PC-3 (cell line): ENCODE measurements at regions not wholly inside any gene's neighbourhood (a gene's known extent, or its start where the extent isn't known, plus 50 kb on each side); places are given as distances from the start of the nearest gene placed in this dataset.

ENCODE experiments used
- ATAC-seq: fragments of 200-7000 bp; cut with Tn5 transposase; 2 replicates; pipeline ENCODE4 v1.9.1; 2020; ENCODE audit warnings: mild to moderate bottlenecking, moderate library complexity
- BruUV-seq: library from RNA; stranded (reverse); fragments of 400-500 nt; replicated peaks from 2 replicates; lab custom pipeline; 2021; lab: Mats Ljungman, UMichigan
- CTCF ChIA-PET: fragments of 300-600 bp; sonication (Branson Sonifier 250); formaldehyde crosslinking; loops from one replicate; lab custom pipeline; 2022; ENCODE audit warnings: antibody characterized with exemption; lab: Charles Lee
- POLR2A ChIA-PET: fragments of 300-600 bp; sonication (Branson Sonifier 250); formaldehyde crosslinking; loops from one replicate; lab custom pipeline; 2022; ENCODE audit warnings: antibody characterized with exemption; ENCODE audit not compliant: unreplicated experiment; lab: Charles Lee
- DNase-seq: peaks from one replicate; pipeline ENCODE4 v3.0.0-alpha.2; 2015
- H2AFZ ChIP-seq: fragments of 300-600 bp; sonication (generic); 2 replicates; pipeline ENCODE4 v1.6.0; 2016; ENCODE audit warnings: antibody characterized with exemption, low read length
- H3F3A ChIP-seq: fragments of 300-600 bp; sonication (generic); one replicate; pipeline ENCODE4 v1.6.0; 2017; ENCODE audit warnings: antibody characterized with exemption, low read length, control low read depth, mild to moderate bottlenecking; ENCODE audit not compliant: unreplicated experiment
- H3K27ac ChIP-seq: fragments of 300-600 bp; sonication (generic); 2 replicates; pipeline ENCODE4 v1.5.1; 2016; ENCODE audit warnings: mild to moderate bottlenecking, low read length
- H3K27me3 ChIP-seq: fragments of 300-600 bp; sonication (generic); 2 replicates; pipeline ENCODE4 v1.6.1; 2016; ENCODE audit warnings: low read length, mixed read lengths
- H3K36me3 ChIP-seq: fragments of 300-600 bp; sonication (generic); 2 replicates; pipeline ENCODE4 v1.6.1; 2016; ENCODE audit warnings: low read depth, mixed run types, low read length, mixed read lengths
- H3K4me1 ChIP-seq: fragments of 300-600 bp; sonication (generic); 2 replicates; pipeline ENCODE4 v1.5.1; 2016; ENCODE audit warnings: low read length; ENCODE audit not compliant: insufficient read depth
- H3K4me2 ChIP-seq: fragments of 300-600 bp; sonication (generic); 2 replicates; pipeline ENCODE4 v1.6.0; 2016; ENCODE audit warnings: low read length
- H3K4me3 ChIP-seq: fragments of 300-600 bp; sonication (generic); 2 replicates; pipeline ENCODE4 v1.5.1; 2016; ENCODE audit warnings: mild to moderate bottlenecking, low read length, mixed read lengths
- H3K79me2 ChIP-seq: fragments of 300-600 bp; sonication (generic); 2 replicates; pipeline ENCODE4 v1.6.1; 2017; ENCODE audit warnings: low read length, mixed read lengths
- H3K9ac ChIP-seq: fragments of 300-600 bp; sonication (generic); 2 replicates; pipeline ENCODE4 v1.6.0; 2016; ENCODE audit warnings: mild to moderate bottlenecking, low read length
- H3K9me2 ChIP-seq: fragments of 300-600 bp; sonication (generic); replicated peaks from 2 replicates; pipeline ENCODE4 v1.6.1; 2016; ENCODE audit warnings: mixed run types, low read length, mixed read lengths
- H3K9me3 ChIP-seq: fragments of 300-600 bp; sonication (generic); 2 replicates; pipeline ENCODE4 v1.6.1; 2016; ENCODE audit warnings: low read length, mixed read lengths
- H4K20me1 ChIP-seq: fragments of 300-600 bp; sonication (generic); 2 replicates; pipeline ENCODE4 v1.6.1; 2016; ENCODE audit warnings: low read length, mixed read lengths
- CTCF ChIP-seq: fragments of 300-600 bp; sonication (generic); conservative IDR thresholded peaks from 2 replicates; pipeline ENCODE4 v1.5.1; 2017; ENCODE audit warnings: antibody characterized with exemption, low read depth, mild to moderate bottlenecking, low read length
- EZH2 ChIP-seq: fragments of 300-600 bp; sonication (generic); IDR thresholded peaks from one replicate; pipeline ENCODE4 v1.6.1; 2017; ENCODE audit warnings: antibody characterized with exemption, mild to moderate bottlenecking, low read length; ENCODE audit not compliant: unreplicated experiment
- EZH2phosphoT487 ChIP-seq: fragments of 300-600 bp; sonication (generic); IDR thresholded peaks from 2 replicates; pipeline ENCODE4 v1.6.1; 2018; ENCODE audit warnings: mild to moderate bottlenecking, antibody characterized with exemption, low read length, borderline replicate concordance
- intact Hi-C: fragments of 100-400 bp; cut with micrococcal nuclease; formaldehyde crosslinking; loops from 2 replicates; pipeline ENCODE4 v1.9.0; 2023

GRCh38 chr6:22929311-22929985, 360.1 kb downstream of the HDGFL1 start:
- H3F3A ChIP-seq, result no peaks in the 10 kb centered on the region
- no peak for TF ChIP-seq CTCF
- no peak for TF ChIP-seq EZH2
- TF ChIP-seq EZH2phosphoT487, result no peak
- no peaks in the 10 kb centered on the region for H3K27me3 ChIP-seq
- H3K79me2 ChIP-seq, result no peaks in the 10 kb centered on the region
- H3K36me3 ChIP-seq, result no peaks in the 10 kb centered on the region
- no peak overlapping the region for H3K27ac ChIP-seq
- H4K20me1 ChIP-seq, result no peaks in the 10 kb centered on the region
- H3K9me3 ChIP-seq, result no peaks in the 10 kb centered on the region
- DNase-seq (no peak), ATAC-seq (no peak)
- no peak overlapping the region for H3K9ac ChIP-seq
- ChIA-PET POLR2A (no interaction called here), CTCF (interaction anchor here (1.0 kb wide), 1 partner anchor 22 kb away, joined by 3 read pairs; no protein-coding TSS in a partner anchor)
- intact Hi-C loops, result no loop called here
- no peak overlapping the region for H3K4me3 ChIP-seq
- no TSS peak for BruUV-seq
- H3K4me1 ChIP-seq, result no peaks in the 10 kb centered on the region
- no peaks in the 10 kb centered on the region for H3K9me2 ChIP-seq
- H3K4me2 ChIP-seq, result no peak overlapping the region
- no peak overlapping the region for H2AFZ ChIP-seq

- Histone ChIP-seq H2AFZ (no peak overlapping the region), H3K4me1 (no peaks in the 10 kb centered on the region), H3F3A (no peaks in the 10 kb centered on the region), H3K36me3 (no peaks in the 10 kb centered on the region), H3K79me2 (no peaks in the 10 kb centered on the region), H3K4me2 (no peak overlapping the region), H3K27me3 (no peaks in the 10 kb centered on the region), H3K9ac (no peak overlapping the region), H3K9me3 (no peaks in the 10 kb centered on the region), H3K27ac (no peak overlapping the region), H3K4me3 (no peak overlapping the region), H3K9me2 (no peaks in the 10 kb centered on the region), H4K20me1 (no peaks in the 10 kb centered on the region)
- POLR2A ChIA-PET, result no interaction called here
- ATAC-seq, result no peak
- DNase-seq, result no peak
- intact Hi-C loops, result no loop called here
- CTCF ChIA-PET, result no interaction called here
- BruUV-seq, result no TSS peak
- TF ChIP-seq EZH2 (no peak), EZH2phosphoT487 (no peak), CTCF (no peak)
Observed at GRCh38 chr6:22940581-22941290, 371.4 kb downstream of the HDGFL1 start.

GRCh38 chr6:22942403-22942802, 373.0 kb downstream of the HDGFL1 start:
- Histone ChIP-seq H3K4me1 (no peaks in the 10 kb centered on the region), H3K9ac (no peak overlapping the region), H3K36me3 (no peaks in the 10 kb centered on the region), H3K27ac (no peak overlapping the region), H3K4me3 (no peak overlapping the region), H3K79me2 (no peaks in the 10 kb centered on the region), H3K9me2 (no peaks in the 10 kb centered on the region), H3K9me3 (no peaks in the 10 kb centered on the region), H3K4me2 (no peak overlapping the region), H3F3A (no peaks in the 10 kb centered on the region), H4K20me1 (no peaks in the 10 kb centered on the region), H2AFZ (no peak overlapping the region), H3K27me3 (no peaks in the 10 kb centered on the region)
- BruUV-seq, result no TSS peak
- POLR2A ChIA-PET, result no interaction called here
- CTCF ChIA-PET, result no interaction called here
- ATAC-seq, result no peak
- intact Hi-C loops, result no loop called here
- TF ChIP-seq EZH2phosphoT487, result no peak
- no peak for DNase-seq
